Vagina (tissue), 2 donors: ENCODE measurements at regions not wholly inside any gene's neighbourhood (a gene's known extent, or its start where the extent isn't known, plus 50 kb on each side); places are given as distances from the start of the nearest gene placed in this dataset.

Source experiments
- DNase-seq, 2 donors: peaks; one replicate each; pipeline ENCODE4 v3.0.0-alpha.2; 2017; ENCODE audit errors: extremely low spot score in 2 of 2
- H3K27ac ChIP-seq: fragments of 200-600 bp; sonication (generic); one replicate; pipeline ENCODE4 v1.5.1; 2019
- H3K27me3 ChIP-seq: fragments of 200-600 bp; sonication (generic); one replicate; pipeline ENCODE4 v1.5.1; 2019
- H3K36me3 ChIP-seq, 2 donors: fragments of 200-600 bp; sonication (generic); one replicate each; pipeline ENCODE4 v1.5.1; 2017 to 2019
- H3K4me1 ChIP-seq: fragments of 200-600 bp; sonication (generic); one replicate; pipeline ENCODE4 v1.5.1; 2019
- H3K4me3 ChIP-seq, 2 donors: fragments of 200-600 bp; sonication (generic); 1 replicate in 1 of 2; 2 replicates in 1 of 2; pipeline ENCODE4 v1.5.1; 2016 to 2019
- H3K9me3 ChIP-seq: fragments of 200-600 bp; sonication (generic); one replicate; pipeline ENCODE4 v1.5.1; 2019
- CTCF ChIP-seq, 3 experiments: fragments of 450-650 bp in 2 of 3; fragments of 200-600 bp in 1 of 3; sonication (generic) in 1 of 3; IDR thresholded peaks; one replicate each; pipeline ENCODE4 v1.5.1; 2017 to 2019; ENCODE audit warnings: antibody characterized with exemption in 3 of 3, mild to moderate bottlenecking in 2 of 3, moderate library complexity in 2 of 3
- POLR2A ChIP-seq, 2 donors: fragments of 450-650 bp; IDR thresholded peaks; one replicate each; pipeline ENCODE4 v1.6.1; 2017; ENCODE audit warnings: antibody characterized with exemption in 2 of 2, mild to moderate bottlenecking in 2 of 2, moderate library complexity in 2 of 2
- POLR2AphosphoS5 ChIP-seq, 2 donors: sonication (generic); formaldehyde crosslinking; IDR thresholded peaks; one replicate each; pipeline ENCODE4 v1.9.0; 2017; ENCODE audit warnings: antibody characterized with exemption in 2 of 2, mild to moderate bottlenecking in 2 of 2, low read depth in 1 of 2; ENCODE audit not compliant: insufficient read depth in 1 of 2
- intact Hi-C: fragments of 100-400 bp; cut with DNase I; formaldehyde crosslinking; loops from one replicate; pipeline ENCODE4 v1.15.1; 2023

- DNase-seq: no peak
- no peaks in the 10 kb centered on the region for H3K9me3 ChIP-seq
- no peak overlapping the region for H3K27ac ChIP-seq
- no peaks in the 10 kb centered on the region for H3K4me1 ChIP-seq
- H3K4me3 ChIP-seq: no peak overlapping the region
- H3K36me3 ChIP-seq: no peaks in the 10 kb centered on the region
- H3K27me3 ChIP-seq: no peaks in the 10 kb centered on the region
- TF ChIP-seq POLR2A (IDR thresholded peaks at IDR 0.05) (no peak), POLR2AphosphoS5 (IDR thresholded peaks at IDR 0.05; ENCODE audit: insufficient read depth in 1 of 2, low read depth in 1 of 2) (no peak), CTCF (IDR thresholded peaks at IDR 0.05) (no peak)
- intact Hi-C loops: no loop called here
These were observed 1420.4 kb upstream of the TENM4 start for GRCh38 chr11:80861193-80861592.

GRCh38 chr11:80860632-80861031 is 1419.8 kb upstream of the TENM4 start:
- Histone ChIP-seq H3K4me1 (no peaks in the 10 kb centered on the region), H3K36me3 (no peaks in the 10 kb centered on the region), H3K4me3 (no peak overlapping the region), H3K27me3 (no peaks in the 10 kb centered on the region), H3K27ac (no peak overlapping the region), H3K9me3 (no peaks in the 10 kb centered on the region)
- intact Hi-C loops: no loop called here
- TF ChIP-seq CTCF (IDR thresholded peaks at IDR 0.05) (no peak), POLR2AphosphoS5 (IDR thresholded peaks at IDR 0.05; ENCODE audit: insufficient read depth in 1 of 2, low read depth in 1 of 2) (no peak), POLR2A (IDR thresholded peaks at IDR 0.05) (no peak)
- DNase-seq: no peak

GRCh38 chr11:80856066-80856465 is 1415.2 kb upstream of the TENM4 start:
- H3K4me1 ChIP-seq: no peaks in the 10 kb centered on the region
- H3K4me3 ChIP-seq: no peak overlapping the region
- H3K27ac ChIP-seq: no peak overlapping the region
- no peak for TF ChIP-seq POLR2AphosphoS5 (IDR thresholded peaks at IDR 0.05; ENCODE audit: insufficient read depth in 1 of 2, low read depth in 1 of 2)
- intact Hi-C loops: no loop called here
- no peaks in the 10 kb centered on the region for H3K36me3 ChIP-seq
- no peak for DNase-seq
- H3K27me3 ChIP-seq: no peaks in the 10 kb centered on the region
- H3K9me3 ChIP-seq: no peaks in the 10 kb centered on the region

- no peak overlapping the region for H3K4me3 ChIP-seq
- DNase-seq: no peak
- H3K36me3 ChIP-seq: no peaks in the 10 kb centered on the region
- no peaks in the 10 kb centered on the region for H3K27me3 ChIP-seq
- H3K27ac ChIP-seq: no peak overlapping the region
- H3K4me1 ChIP-seq: no peaks in the 10 kb centered on the region
- no peak for TF ChIP-seq POLR2AphosphoS5 (IDR thresholded peaks at IDR 0.05; ENCODE audit: insufficient read depth in 1 of 2, low read depth in 1 of 2)
- no peak for TF ChIP-seq POLR2A (IDR thresholded peaks at IDR 0.05)
- TF ChIP-seq CTCF (IDR thresholded peaks at IDR 0.05): no peak
- H3K9me3 ChIP-seq: no peaks in the 10 kb centered on the region
- intact Hi-C loops: no loop called here
These were observed 1414.6 kb upstream of the TENM4 start for GRCh38 chr11:80855426-80855825.

GRCh38 chr11:80849253-80849652 is 1408.4 kb upstream of the TENM4 start:
- H3K9me3 ChIP-seq: no peaks in the 10 kb centered on the region
- TF ChIP-seq CTCF (IDR thresholded peaks at IDR 0.05): no peak
- TF ChIP-seq POLR2A (IDR thresholded peaks at IDR 0.05): no peak
- TF ChIP-seq POLR2AphosphoS5 (IDR thresholded peaks at IDR 0.05; ENCODE audit: insufficient read depth in 1 of 2, low read depth in 1 of 2): no peak
- no peak overlapping the region for H3K27ac ChIP-seq
- H3K27me3 ChIP-seq: no peaks in the 10 kb centered on the region
- no peaks in the 10 kb centered on the region for H3K4me1 ChIP-seq
- no peak for DNase-seq
- no peak overlapping the region for H3K4me3 ChIP-seq
- intact Hi-C loops: no loop called here
- no peaks in the 10 kb centered on the region for H3K36me3 ChIP-seq

- no peak overlapping the region for H3K4me3 ChIP-seq
- intact Hi-C loops: no loop called here
- TF ChIP-seq POLR2A (IDR thresholded peaks at IDR 0.05) (no peak), CTCF (IDR thresholded peaks at IDR 0.05) (no peak), POLR2AphosphoS5 (IDR thresholded peaks at IDR 0.05; ENCODE audit: insufficient read depth in 1 of 2, low read depth in 1 of 2) (no peak)
These were observed 1406.1 kb upstream of the TENM4 start for GRCh38 chr11:80846979-80847378.

More at GRCh38 chr11:80846979-80847378, 1406.1 kb upstream of the TENM4 start:
- no peaks in the 10 kb centered on the region for H3K36me3 ChIP-seq
- no peak for DNase-seq
- no peaks in the 10 kb centered on the region for H3K27me3 ChIP-seq
- no peaks in the 10 kb centered on the region for H3K4me1 ChIP-seq
- H3K27ac ChIP-seq: no peak overlapping the region
- no peaks in the 10 kb centered on the region for H3K9me3 ChIP-seq
